Liver (tissue), 3 donors: ENCODE measurements at regions not wholly inside any gene's neighbourhood (a gene's known extent, or its start where the extent isn't known, plus 50 kb on each side); places are given as distances from the start of the nearest gene placed in this dataset.

Experiments
- ATF3 ChIP-seq: IDR thresholded peaks from 2 replicates; pipeline ENCODE4 v1.6.1; 2016; ENCODE audit warnings: antibody characterized with exemption
- GABPA ChIP-seq, 2 donors: IDR thresholded peaks in 1 of 2; conservative IDR thresholded peaks in 1 of 2; 2 replicates each; pipeline ENCODE4 v1.6.1; 2016; ENCODE audit warnings: antibody characterized with exemption in 2 of 2, mild to moderate bottlenecking in 1 of 2, moderate library complexity in 1 of 2
- JUND ChIP-seq, 2 donors: IDR thresholded peaks; 2 replicates each; pipeline ENCODE4 v1.6.1; 2016; ENCODE audit warnings: antibody characterized with exemption in 2 of 2
- RAD21 ChIP-seq, 2 donors: IDR thresholded peaks; 2 replicates each; pipeline ENCODE4 v1.6.1; 2016; ENCODE audit warnings: antibody characterized with exemption in 2 of 2, mild to moderate bottlenecking in 2 of 2
- REST ChIP-seq: IDR thresholded peaks from 2 replicates; pipeline ENCODE4 v1.6.1; 2016; ENCODE audit warnings: antibody characterized with exemption, mild to moderate bottlenecking
- TAF1 ChIP-seq: conservative IDR thresholded peaks from 2 replicates; pipeline ENCODE4 v1.6.1; 2016; ENCODE audit warnings: antibody characterized with exemption, mild to moderate bottlenecking
- TF ChIP-seq, protein P1 (sequence below): fragments of 150-350 bp; IDR thresholded peaks from 2 replicates; pipeline ENCODE4 v1.5.1; 2017; ENCODE audit warnings: improper control_type of control experiment, low read depth, low read length; ENCODE audit not compliant: missing input control
- TF ChIP-seq, protein P2 (sequence below): IDR thresholded peaks from 2 replicates; pipeline ENCODE4 v1.6.1; 2016; ENCODE audit warnings: antibody characterized with exemption
- donor health status: healthy.
- donor health status: healthy.

- TF ChIP-seq, protein P1, sequence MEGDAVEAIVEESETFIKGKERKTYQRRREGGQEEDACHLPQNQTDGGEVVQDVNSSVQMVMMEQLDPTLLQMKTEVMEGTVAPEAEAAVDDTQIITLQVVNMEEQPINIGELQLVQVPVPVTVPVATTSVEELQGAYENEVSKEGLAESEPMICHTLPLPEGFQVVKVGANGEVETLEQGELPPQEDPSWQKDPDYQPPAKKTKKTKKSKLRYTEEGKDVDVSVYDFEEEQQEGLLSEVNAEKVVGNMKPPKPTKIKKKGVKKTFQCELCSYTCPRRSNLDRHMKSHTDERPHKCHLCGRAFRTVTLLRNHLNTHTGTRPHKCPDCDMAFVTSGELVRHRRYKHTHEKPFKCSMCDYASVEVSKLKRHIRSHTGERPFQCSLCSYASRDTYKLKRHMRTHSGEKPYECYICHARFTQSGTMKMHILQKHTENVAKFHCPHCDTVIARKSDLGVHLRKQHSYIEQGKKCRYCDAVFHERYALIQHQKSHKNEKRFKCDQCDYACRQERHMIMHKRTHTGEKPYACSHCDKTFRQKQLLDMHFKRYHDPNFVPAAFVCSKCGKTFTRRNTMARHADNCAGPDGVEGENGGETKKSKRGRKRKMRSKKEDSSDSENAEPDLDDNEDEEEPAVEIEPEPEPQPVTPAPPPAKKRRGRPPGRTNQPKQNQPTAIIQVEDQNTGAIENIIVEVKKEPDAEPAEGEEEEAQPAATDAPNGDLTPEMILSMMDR = no peak
- TF ChIP-seq, protein P2, sequence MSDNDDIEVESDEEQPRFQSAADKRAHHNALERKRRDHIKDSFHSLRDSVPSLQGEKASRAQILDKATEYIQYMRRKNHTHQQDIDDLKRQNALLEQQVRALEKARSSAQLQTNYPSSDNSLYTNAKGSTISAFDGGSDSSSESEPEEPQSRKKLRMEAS = no peak
- TF ChIP-seq RAD21 (IDR thresholded peaks at IDR 0.05) (no peak), TAF1 (no peak), GABPA (IDR thresholded peaks at IDR 0.05 in 1 of 2, conservative IDR thresholded peaks at IDR 0.05 in 1 of 2) (no peak), ATF3 (no peak), REST (no peak), JUND (IDR thresholded peaks at IDR 0.05) (no peak)
Observed at GRCh38 chr3:189071446-189071845, 100.3 kb upstream of the TPRG1 start.
